Astrocyte (in vitro differentiated cells and primary cell): ENCODE measurements at regions not wholly inside any gene's neighbourhood (a gene's known extent, or its start where the extent isn't known, plus 50 kb on each side); places are given as distances from the start of the nearest gene placed in this dataset.

ENCODE experiments used
- EZH2 ChIP-seq: IDR thresholded peaks from 2 replicates; pipeline ENCODE4 v1.6.1; 2012; ENCODE audit warnings: mild to moderate bottlenecking, low read length, inconsistent platforms; ENCODE audit not compliant: insufficient read depth
- TF ChIP-seq, protein P1 (sequence below): IDR thresholded peaks from 2 replicates; pipeline ENCODE4 v1.5.1; 2011; ENCODE audit warnings: low read depth, mild to moderate bottlenecking, inconsistent platforms, low read length, moderate library complexity; ENCODE audit not compliant: insufficient read depth

DNA sequence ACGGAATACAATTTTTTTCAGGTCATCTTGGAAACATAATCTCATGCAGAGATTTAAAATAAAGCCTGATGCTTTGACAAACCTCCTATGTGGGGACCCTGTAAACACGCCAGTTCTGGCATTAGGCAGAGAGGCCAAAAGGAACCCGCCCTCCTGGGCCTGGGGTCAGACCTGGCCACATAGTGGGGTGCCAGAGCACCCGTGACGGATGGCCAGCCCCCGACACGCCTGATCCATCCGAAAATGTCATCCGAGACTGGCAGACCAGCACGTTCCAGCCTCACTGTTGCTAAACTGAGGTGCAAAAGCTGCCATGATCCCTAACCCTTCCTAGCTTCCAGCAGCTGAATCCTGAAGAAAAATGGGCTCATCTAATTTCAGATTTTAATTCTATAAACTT is 222.6 kb upstream of the SALL3 start:
- TF ChIP-seq, protein P1, sequence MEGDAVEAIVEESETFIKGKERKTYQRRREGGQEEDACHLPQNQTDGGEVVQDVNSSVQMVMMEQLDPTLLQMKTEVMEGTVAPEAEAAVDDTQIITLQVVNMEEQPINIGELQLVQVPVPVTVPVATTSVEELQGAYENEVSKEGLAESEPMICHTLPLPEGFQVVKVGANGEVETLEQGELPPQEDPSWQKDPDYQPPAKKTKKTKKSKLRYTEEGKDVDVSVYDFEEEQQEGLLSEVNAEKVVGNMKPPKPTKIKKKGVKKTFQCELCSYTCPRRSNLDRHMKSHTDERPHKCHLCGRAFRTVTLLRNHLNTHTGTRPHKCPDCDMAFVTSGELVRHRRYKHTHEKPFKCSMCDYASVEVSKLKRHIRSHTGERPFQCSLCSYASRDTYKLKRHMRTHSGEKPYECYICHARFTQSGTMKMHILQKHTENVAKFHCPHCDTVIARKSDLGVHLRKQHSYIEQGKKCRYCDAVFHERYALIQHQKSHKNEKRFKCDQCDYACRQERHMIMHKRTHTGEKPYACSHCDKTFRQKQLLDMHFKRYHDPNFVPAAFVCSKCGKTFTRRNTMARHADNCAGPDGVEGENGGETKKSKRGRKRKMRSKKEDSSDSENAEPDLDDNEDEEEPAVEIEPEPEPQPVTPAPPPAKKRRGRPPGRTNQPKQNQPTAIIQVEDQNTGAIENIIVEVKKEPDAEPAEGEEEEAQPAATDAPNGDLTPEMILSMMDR, result no peak
- no peak for TF ChIP-seq EZH2
